B cell (primary cell): ENCODE measurements at regions not wholly inside any gene's neighbourhood (a gene's known extent, or its start where the extent isn't known, plus 50 kb on each side); places are given as distances from the start of the nearest gene placed in this dataset.

Experiments
- ATAC-seq: fragments of 200-7000 bp; cut with Tn5 transposase; one replicate; pipeline ENCODE4 v1.10.0; 2021; ENCODE audit warnings: low read depth, mild to moderate bottlenecking, moderate number of reproducible peaks, moderate library complexity
- CTCF ChIA-PET: fragments of 350-600 bp; sonication (Branson Sonifier 250); formaldehyde crosslinking; loops from one replicate; lab custom pipeline; 2021; ENCODE audit warnings: antibody characterized with exemption, inconsistent platforms; lab: Charles Lee
- POLR2A ChIA-PET: fragments of 350-600 bp; sonication (Branson Sonifier 250); formaldehyde crosslinking; loops from one replicate; lab custom pipeline; 2021; ENCODE audit warnings: antibody characterized with exemption; lab: Charles Lee
- DNase-seq: peaks from one replicate; pipeline ENCODE4 v3.0.0; 2013
- H2AFZ ChIP-seq: 2 replicates; pipeline ENCODE4 v1.6.1; 2012; ENCODE audit warnings: mild to moderate bottlenecking, low read depth, low read length; ENCODE audit not compliant: insufficient read depth, poor library complexity, severe bottlenecking
- H3K27ac ChIP-seq, 2 donors: 1 replicate in 1 of 2; 2 replicates in 1 of 2; pipeline ENCODE4 v1.5.1; 2012 to 2013; ENCODE audit warnings: low read length in 2 of 2, mild to moderate bottlenecking in 2 of 2, moderate library complexity in 1 of 2
- H3K27me3 ChIP-seq, 4 experiments: fragments of 200-600 bp in 1 of 4; sonication (generic) in 1 of 4; replicated peaks in 1 of 4; 1 replicate in 2 of 4; 2 replicates in 2 of 4; pipeline versions ENCODE4 v1.6.1 to v1.7.0; 2013 to 2016; ENCODE audit warnings: low read length in 3 of 4, mild to moderate bottlenecking in 2 of 4, mixed read lengths in 1 of 4, moderate library complexity in 1 of 4; ENCODE audit not compliant: insufficient read depth in 4 of 4, control insufficient read depth in 3 of 4; ENCODE audit errors: control extremely low read depth in 1 of 4
- H3K36me3 ChIP-seq, 2 experiments: replicated peaks in 1 of 2; 1 replicate in 1 of 2; 2 replicates in 1 of 2; pipeline versions ENCODE4 v1.6.1 to v1.7.1; 2013; ENCODE audit warnings: low read length in 1 of 2; ENCODE audit not compliant: insufficient read depth in 2 of 2, control insufficient read depth in 1 of 2; ENCODE audit errors: control extremely low read depth in 1 of 2, extremely low read depth in 1 of 2
- H3K4me1 ChIP-seq, 2 donors: fragments of 200-600 bp in 1 of 2; sonication (generic) in 1 of 2; 1 replicate in 1 of 2; 2 replicates in 1 of 2; pipeline versions ENCODE4 v1.5.1 to v1.6.1; 2013 to 2017; ENCODE audit warnings: low read length in 2 of 2; ENCODE audit not compliant: control insufficient read depth in 2 of 2, insufficient read depth in 2 of 2
- H3K4me2 ChIP-seq: replicated peaks from 2 replicates; pipeline ENCODE3; 2012; ENCODE audit warnings: mild to moderate bottlenecking, low read depth, low read length; ENCODE audit not compliant: poor library complexity, severe bottlenecking
- H3K4me3 ChIP-seq, 5 experiments: fragments of 200-600 bp in 1 of 5; sonication (generic) in 1 of 5; 1 replicate in 3 of 5; 2 replicates in 2 of 5; pipeline versions ENCODE4 v1.5.1 to v1.7.0; 2011 to 2016; ENCODE audit warnings: low read length in 4 of 5, mild to moderate bottlenecking in 4 of 5, low read depth in 2 of 5, control low read depth in 1 of 5, moderate library complexity in 1 of 5; ENCODE audit not compliant: insufficient read depth in 1 of 5; ENCODE audit errors: control extremely low read depth in 1 of 5, extremely low read depth in 1 of 5
- H3K79me2 ChIP-seq: fragments of 200-600 bp; sonication (generic); one replicate; pipeline ENCODE4 v1.6.0; 2016; ENCODE audit warnings: low read length; ENCODE audit not compliant: control insufficient read depth, insufficient read depth
- H3K9ac ChIP-seq: fragments of 200-600 bp; sonication (generic); 2 replicates; pipeline ENCODE4 v1.6.1; 2017; ENCODE audit warnings: mild to moderate bottlenecking, low read length, moderate library complexity
- H3K9me3 ChIP-seq, 3 donors: one replicate each; pipeline versions ENCODE4 v1.6.1 to v1.7.1; 2013; ENCODE audit warnings: low read length in 2 of 3; ENCODE audit not compliant: control insufficient read depth in 2 of 3, insufficient read depth in 1 of 3; ENCODE audit errors: control extremely low read depth in 1 of 3
- H4K20me1 ChIP-seq: 2 replicates; pipeline ENCODE4 v1.6.0; 2012; ENCODE audit warnings: mild to moderate bottlenecking, low read length; ENCODE audit not compliant: insufficient read depth, control insufficient read depth, poor library complexity, severe bottlenecking
- H3K27ac Mint-ChIP-seq: one replicate; pipeline ENCODE4 v1.8.0; 2021; ENCODE audit warnings: mixed read lengths
- H3K27me3 Mint-ChIP-seq: one replicate; pipeline ENCODE4 v1.8.0; 2021; ENCODE audit warnings: mixed read lengths
- H3K4me1 Mint-ChIP-seq: one replicate; pipeline ENCODE4 v1.8.0; 2021; ENCODE audit warnings: mixed read lengths
- H3K4me3 Mint-ChIP-seq: one replicate; pipeline ENCODE4 v1.8.0; 2021; ENCODE audit warnings: mixed read lengths
- H3K9me3 Mint-ChIP-seq: one replicate; pipeline ENCODE4 v1.8.0; 2022; ENCODE audit warnings: mixed read lengths; ENCODE audit not compliant: insufficient read depth
- EZH2 ChIP-seq: IDR thresholded peaks from 2 replicates; pipeline ENCODE4 v1.6.1; 2012; ENCODE audit warnings: borderline replicate concordance, low read depth, mild to moderate bottlenecking, moderate library complexity, low read length; ENCODE audit not compliant: insufficient read depth, poor library complexity, severe bottlenecking
- WGBS: methylation state at CpG from one replicate; pipeline ENCODE4 v1.1.5; 2013; ENCODE audit warnings: missing lambda C conversion rate; ENCODE audit not compliant: insufficient coverage; 5-methylcytosine and 5-hydroxymethylcytosine counted together
- intact Hi-C: fragments of 100-400 bp; cut with micrococcal nuclease; formaldehyde crosslinking; loops from one replicate; pipeline ENCODE4 v1.10.0; 2022
- TF ChIP-seq, protein P1 (sequence below): fragments of 200-600 bp; IDR thresholded peaks from one replicate; pipeline ENCODE4 v1.8.0; 2022; ENCODE audit warnings: antibody characterized with exemption, mild to moderate bottlenecking

DNA sequence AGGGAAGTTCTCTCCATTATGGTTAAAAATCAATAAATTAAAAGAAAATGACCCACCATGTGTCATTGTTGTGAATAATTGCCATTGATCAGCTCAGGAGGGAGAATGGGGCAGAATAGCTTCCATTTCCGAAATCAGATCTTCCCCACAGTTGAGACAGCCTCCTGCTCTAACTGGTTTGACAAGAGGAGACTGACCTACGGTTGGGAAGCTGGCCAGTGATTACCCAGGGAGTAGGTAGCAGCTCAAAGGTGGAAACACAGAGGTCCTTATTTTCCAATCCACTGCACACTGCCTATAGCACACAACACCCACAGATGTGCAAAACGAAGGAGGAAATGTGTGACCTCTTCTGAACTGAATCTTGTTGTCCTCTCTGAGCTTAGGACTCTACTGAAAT, 69.0 kb upstream of the DAPK1 start:
- Histone ChIP-seq H3K27ac (no peak overlapping the region), H3K9ac (no peak overlapping the region), H4K20me1 (no peaks in the 10 kb centered on the region), H3K9me3 (peaks cover 0 to 5% (median 0%) of the 10 kb centered on the region in 3 donors), H3K27me3 (no peaks in the 10 kb centered on the region), H3K4me3 (no peak overlapping the region), H3K4me1 (no peaks in the 10 kb centered on the region), H3K36me3 (no peaks in the 10 kb centered on the region), H2AFZ (no peak overlapping the region), H3K4me2 (no peak overlapping the region), H3K79me2 (no peaks in the 10 kb centered on the region)
- Mint-ChIP-seq H3K4me3 (no peak overlapping the region), H3K27ac (no peak overlapping the region), H3K4me1 (no peaks in the 10 kb centered on the region), H3K9me3 (peaks cover 10% of the 10 kb centered on the region), H3K27me3 (peaks cover 3% of the 10 kb centered on the region)
- DNase-seq = no peak
- 83% methylated on average over 1 of the region's 3 CpGs for WGBS
- POLR2A ChIA-PET = no interaction called here
- no peak for TF ChIP-seq EZH2
- TF ChIP-seq, protein P1, sequence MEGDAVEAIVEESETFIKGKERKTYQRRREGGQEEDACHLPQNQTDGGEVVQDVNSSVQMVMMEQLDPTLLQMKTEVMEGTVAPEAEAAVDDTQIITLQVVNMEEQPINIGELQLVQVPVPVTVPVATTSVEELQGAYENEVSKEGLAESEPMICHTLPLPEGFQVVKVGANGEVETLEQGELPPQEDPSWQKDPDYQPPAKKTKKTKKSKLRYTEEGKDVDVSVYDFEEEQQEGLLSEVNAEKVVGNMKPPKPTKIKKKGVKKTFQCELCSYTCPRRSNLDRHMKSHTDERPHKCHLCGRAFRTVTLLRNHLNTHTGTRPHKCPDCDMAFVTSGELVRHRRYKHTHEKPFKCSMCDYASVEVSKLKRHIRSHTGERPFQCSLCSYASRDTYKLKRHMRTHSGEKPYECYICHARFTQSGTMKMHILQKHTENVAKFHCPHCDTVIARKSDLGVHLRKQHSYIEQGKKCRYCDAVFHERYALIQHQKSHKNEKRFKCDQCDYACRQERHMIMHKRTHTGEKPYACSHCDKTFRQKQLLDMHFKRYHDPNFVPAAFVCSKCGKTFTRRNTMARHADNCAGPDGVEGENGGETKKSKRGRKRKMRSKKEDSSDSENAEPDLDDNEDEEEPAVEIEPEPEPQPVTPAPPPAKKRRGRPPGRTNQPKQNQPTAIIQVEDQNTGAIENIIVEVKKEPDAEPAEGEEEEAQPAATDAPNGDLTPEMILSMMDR = no peak
- CTCF ChIA-PET = no interaction called here
- no peak for ATAC-seq
- intact Hi-C loops = no loop called here

DNA sequence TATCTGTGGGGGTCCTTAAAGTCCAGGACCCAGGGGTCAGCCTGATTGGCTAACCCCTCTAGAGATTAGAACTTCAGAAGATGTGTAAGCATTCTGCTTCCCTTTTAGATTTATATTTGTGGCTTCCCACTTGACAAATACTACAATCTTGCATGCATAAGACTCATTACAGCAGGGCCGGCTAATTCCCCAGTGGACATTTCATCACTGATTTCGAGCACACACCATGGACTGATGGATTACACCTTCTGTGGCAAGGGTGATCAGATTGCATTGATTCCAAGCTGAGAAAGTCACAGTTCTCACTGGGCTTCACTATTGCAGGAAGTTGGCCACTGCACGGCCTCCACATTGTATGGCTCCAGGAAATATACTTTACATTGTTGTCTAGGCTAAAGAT, 65.8 kb upstream of the DAPK1 start:
- H4K20me1 ChIP-seq = no peaks in the 10 kb centered on the region
- ATAC-seq (no peak), DNase-seq (no peak)
- Mint-ChIP-seq H3K9me3 (no peaks in the 10 kb centered on the region), H3K27ac (no peak overlapping the region), H3K4me1 (no peaks in the 10 kb centered on the region), H3K4me3 (no peak overlapping the region), H3K27me3 (no peaks in the 10 kb centered on the region)
- H3K4me1 ChIP-seq = no peaks in the 10 kb centered on the region
- H3K9me3 ChIP-seq = no peaks in the 10 kb centered on the region
- ChIA-PET POLR2A (no interaction called here), CTCF (no interaction called here)
- no peaks in the 10 kb centered on the region for H3K79me2 ChIP-seq
- no peak for TF ChIP-seq EZH2
- TF ChIP-seq, protein P1 = no peak
- H3K27ac ChIP-seq = no peak overlapping the region
- H3K4me2 ChIP-seq = no peak overlapping the region
- H3K9ac ChIP-seq = no peak overlapping the region
- WGBS = 57% methylated on average over 1 of the region's 3 CpGs
- no peak overlapping the region for H2AFZ ChIP-seq
- intact Hi-C loops = no loop called here
- H3K4me3 ChIP-seq = no peak overlapping the region
- H3K27me3 ChIP-seq = no peaks in the 10 kb centered on the region
- no peaks in the 10 kb centered on the region for H3K36me3 ChIP-seq
